Pancreas (tissue), 10 donors: ENCODE measurements at regions not wholly inside any gene's neighbourhood (a gene's known extent, or its start where the extent isn't known, plus 50 kb on each side); places are given as distances from the start of the nearest gene placed in this dataset.

Source experiments
- ATAC-seq, 4 donors: fragments of 200-7000 bp; cut with Tn5 transposase; one replicate each; pipeline versions ENCODE4 v1.8.0 to v1.9.1; 2020; ENCODE audit warnings: mild to moderate bottlenecking in 4 of 4, moderate library complexity in 4 of 4
- DNase-seq, 6 donors: peaks; one replicate each; pipeline ENCODE4 v3.0.0-alpha.2; 2020
- FAIRE-seq: peaks from 2 replicates; lab custom pipeline; 2012; peaks lifted over from hg19 to GRCh38; lab: Jason Lieb, UNC
- H3K27ac ChIP-seq, 4 donors: fragments of 200-600 bp; sonication (generic); 1 replicate in 3 of 4; 2 replicates in 1 of 4; pipeline versions ENCODE4 v1.5.0 to v1.8.0; 2020
- H3K27me3 ChIP-seq, 4 donors: fragments of 200-600 bp; one replicate each; pipeline ENCODE4 v1.8.0; 2021
- H3K36me3 ChIP-seq, 3 donors: fragments of 200-600 bp; sonication (generic) in 1 of 3; one replicate each; pipeline versions ENCODE4 v1.5.0 to v1.8.0; 2020 to 2021
- H3K4me1 ChIP-seq, 3 donors: fragments of 200-600 bp; one replicate each; pipeline ENCODE4 v1.8.0; 2021
- H3K4me3 ChIP-seq, 4 donors: fragments of 200-600 bp; sonication (generic) in 2 of 4; one replicate each; pipeline versions ENCODE4 v1.5.0 to v1.8.0; 2020 to 2021
- H3K9me3 ChIP-seq, 4 donors: fragments of 200-600 bp; one replicate each; pipeline ENCODE4 v1.8.0; 2021
- CTCF ChIP-seq, 4 donors: fragments of 200-600 bp; sonication (generic) in 3 of 4; IDR thresholded peaks; one replicate each; pipeline versions ENCODE4 v1.5.0 to v1.8.0; 2021; ENCODE audit warnings: antibody characterized with exemption in 4 of 4
- WGBS, 2 donors: extraction: QIAGEN DNeasy Blood & Tissue Kit; methylation state at CpG; one replicate each; pipeline ENCODE4 v1.1.7; 2013; 5-methylcytosine and 5-hydroxymethylcytosine counted together
- intact Hi-C, 3 donors: fragments of 100-400 bp; cut with DNase I; formaldehyde crosslinking; loops; one replicate each; pipeline versions ENCODE4 v1.11.1 to v1.14.2; 2022
- donor health status: healthy with polysubstance abuse.
- donor health status: DM: no; HTN: no; CAD: no; lungs with moderate emphysema.
- donor health status: DM: no; HTN: no; CAD: no.
- donor health status: control.
- donor health status: control.
- donor health status: Bipolar disorder and iron deficiency.
- donor health status: DM: yes; HTN: yes; CAD: no.
- donor health status: DM: no; HTN: no; CAD: no.
- donor health status: DM: no; HTN: no; CAD: no.
- donor health status: DM: yes; HTN: yes; CAD: no.

- no peak for ATAC-seq
- Histone ChIP-seq H3K4me3 (no peak overlapping the region), H3K36me3 (no peaks in the 10 kb centered on the region), H3K9me3 (no peaks in the 10 kb centered on the region), H3K27ac (no peak overlapping the region), H3K4me1 (no peaks in the 10 kb centered on the region), H3K27me3 (peaks cover 0 to 4% (median 0%) of the 10 kb centered on the region in 4 donors)
- FAIRE-seq = no peak
- DNase-seq = no peak
- no peak for TF ChIP-seq CTCF (IDR thresholded peaks at IDR 0.05)
- 90 to 91% methylated on average over 1 of the region's 1 CpG for WGBS, 2 donors
- intact Hi-C loops = no loop called here
Measured at GRCh38 chrX:117215683-117216082, 752.9 kb upstream of the CT83 start.

- Histone ChIP-seq H3K9me3 (no peaks in the 10 kb centered on the region), H3K4me1 (no peaks in the 10 kb centered on the region), H3K4me3 (no peak overlapping the region), H3K27ac (no peak overlapping the region), H3K27me3 (no peaks in the 10 kb centered on the region), H3K36me3 (no peaks in the 10 kb centered on the region)
- ATAC-seq = no peak
- intact Hi-C loops = no loop called here
- WGBS, 2 donors = 30 to 52% methylated on average over 3 of the region's 3 CpGs
- FAIRE-seq = no peak
- TF ChIP-seq CTCF (IDR thresholded peaks at IDR 0.05) = no peak
- no peak for DNase-seq
Measured at GRCh38 chrX:117196481-117196880, 733.7 kb upstream of the CT83 start.

GRCh38 chrX:117147249-117147648 is 684.5 kb upstream of the CT83 start:
- TF ChIP-seq CTCF (IDR thresholded peaks at IDR 0.05) = no peak
- Histone ChIP-seq H3K4me3 (no peak overlapping the region), H3K27me3 (no peaks in the 10 kb centered on the region), H3K36me3 (no peaks in the 10 kb centered on the region), H3K4me1 (no peaks in the 10 kb centered on the region), H3K27ac (no peak overlapping the region), H3K9me3 (no peaks in the 10 kb centered on the region)
- intact Hi-C loops = no loop called here
- FAIRE-seq (no peak), ATAC-seq (no peak), DNase-seq (no peak)

- Histone ChIP-seq H3K4me3 (no peak overlapping the region), H3K4me1 (no peaks in the 10 kb centered on the region), H3K9me3 (no peaks in the 10 kb centered on the region), H3K27ac (no peak overlapping the region), H3K27me3 (peaks cover 0 to 4% (median 1%) of the 10 kb centered on the region in 4 donors), H3K36me3 (no peaks in the 10 kb centered on the region)
- no peak for TF ChIP-seq CTCF (IDR thresholded peaks at IDR 0.05)
- intact Hi-C loops = no loop called here
- 53 to 56% methylated on average over 2 of the region's 2 CpGs for WGBS, 2 donors
- FAIRE-seq (no peak), ATAC-seq (no peak), DNase-seq (no peak)
Measured at GRCh38 chrX:117138070-117138469, 675.3 kb upstream of the CT83 start.

GRCh38 chrX:117134983-117135382 is 672.2 kb upstream of the CT83 start:
- intact Hi-C loops = no loop called here
- FAIRE-seq (no peak), ATAC-seq (no peak), DNase-seq (no peak)
- TF ChIP-seq CTCF (IDR thresholded peaks at IDR 0.05) = no peak
- Histone ChIP-seq H3K4me1 (no peaks in the 10 kb centered on the region), H3K9me3 (no peaks in the 10 kb centered on the region), H3K36me3 (no peaks in the 10 kb centered on the region), H3K27ac (no peak overlapping the region), H3K4me3 (no peak overlapping the region), H3K27me3 (peaks cover 0 to 4% (median 1%) of the 10 kb centered on the region in 4 donors)
- 44 to 68% methylated on average over 2 of the region's 2 CpGs for WGBS, 2 donors
